ENCODE measurements at regions not wholly inside any gene's neighbourhood (a gene's known extent, or its start where the extent isn't known, plus 50 kb on each side); places are given as distances from the start of the nearest gene placed in this dataset.

- H3K27ac ChIP-seq = no peak overlapping the region
- intact Hi-C loops (cut with DNase I) = no loop called here
- ATAC-seq (no peak), DNase-seq (no peak)
- no peaks in the 10 kb centered on the region for H3K27me3 ChIP-seq
- no peaks in the 10 kb centered on the region for H3K36me3 ChIP-seq
- H3K4me1 ChIP-seq = no peaks in the 10 kb centered on the region
- TF ChIP-seq, protein P1, sequence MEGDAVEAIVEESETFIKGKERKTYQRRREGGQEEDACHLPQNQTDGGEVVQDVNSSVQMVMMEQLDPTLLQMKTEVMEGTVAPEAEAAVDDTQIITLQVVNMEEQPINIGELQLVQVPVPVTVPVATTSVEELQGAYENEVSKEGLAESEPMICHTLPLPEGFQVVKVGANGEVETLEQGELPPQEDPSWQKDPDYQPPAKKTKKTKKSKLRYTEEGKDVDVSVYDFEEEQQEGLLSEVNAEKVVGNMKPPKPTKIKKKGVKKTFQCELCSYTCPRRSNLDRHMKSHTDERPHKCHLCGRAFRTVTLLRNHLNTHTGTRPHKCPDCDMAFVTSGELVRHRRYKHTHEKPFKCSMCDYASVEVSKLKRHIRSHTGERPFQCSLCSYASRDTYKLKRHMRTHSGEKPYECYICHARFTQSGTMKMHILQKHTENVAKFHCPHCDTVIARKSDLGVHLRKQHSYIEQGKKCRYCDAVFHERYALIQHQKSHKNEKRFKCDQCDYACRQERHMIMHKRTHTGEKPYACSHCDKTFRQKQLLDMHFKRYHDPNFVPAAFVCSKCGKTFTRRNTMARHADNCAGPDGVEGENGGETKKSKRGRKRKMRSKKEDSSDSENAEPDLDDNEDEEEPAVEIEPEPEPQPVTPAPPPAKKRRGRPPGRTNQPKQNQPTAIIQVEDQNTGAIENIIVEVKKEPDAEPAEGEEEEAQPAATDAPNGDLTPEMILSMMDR (IDR thresholded peaks at IDR 0.05) = no peak
- H3K9me3 ChIP-seq = no peaks in the 10 kb centered on the region
- H3K4me3 ChIP-seq = no peak overlapping the region
Observed at GRCh38 chr18:45456090-45457021, 158.9 kb upstream of the SLC14A2 start.

GRCh38 chr18:45458033-45458432 is 157.2 kb upstream of the SLC14A2 start:
- Histone ChIP-seq H3K27me3 (no peaks in the 10 kb centered on the region), H3K36me3 (no peaks in the 10 kb centered on the region), H3K27ac (no peak overlapping the region), H3K4me1 (no peaks in the 10 kb centered on the region), H3K9me3 (no peaks in the 10 kb centered on the region), H3K4me3 (no peak overlapping the region)
- TF ChIP-seq, protein P1 (IDR thresholded peaks at IDR 0.05) = no peak
- intact Hi-C loops (cut with DNase I) = no loop called here
- ATAC-seq (no peak), DNase-seq (no peak)

DNA sequence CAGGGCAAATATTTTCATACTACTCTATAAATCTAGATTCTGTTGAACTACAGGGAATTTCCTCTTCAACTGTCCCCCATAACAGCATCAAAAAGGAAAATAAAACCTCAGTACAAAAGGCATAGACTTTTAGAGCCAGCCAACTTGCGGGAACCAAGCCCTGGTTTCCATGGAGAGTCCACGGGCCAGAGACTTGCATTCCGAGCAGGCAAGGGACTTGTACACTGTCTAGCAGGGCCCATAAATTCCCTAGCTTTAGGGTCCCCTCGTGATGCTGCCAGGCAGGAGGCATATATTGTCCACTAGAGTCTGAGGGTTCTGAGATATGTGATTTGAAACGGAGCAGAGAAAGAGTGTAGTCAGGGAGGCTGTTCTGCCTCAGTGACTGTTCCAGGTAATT is 153.1 kb upstream of the SLC14A2 start:
- Histone ChIP-seq H3K27ac (no peak overlapping the region), H3K9me3 (no peaks in the 10 kb centered on the region), H3K4me3 (no peak overlapping the region), H3K27me3 (no peaks in the 10 kb centered on the region), H3K36me3 (no peaks in the 10 kb centered on the region), H3K4me1 (no peaks in the 10 kb centered on the region)
- ATAC-seq = no peak
- TF ChIP-seq, protein P1 (IDR thresholded peaks at IDR 0.05) = no peak
- DNase-seq = no peak
- intact Hi-C loops (cut with DNase I) = no loop called here

DNA sequence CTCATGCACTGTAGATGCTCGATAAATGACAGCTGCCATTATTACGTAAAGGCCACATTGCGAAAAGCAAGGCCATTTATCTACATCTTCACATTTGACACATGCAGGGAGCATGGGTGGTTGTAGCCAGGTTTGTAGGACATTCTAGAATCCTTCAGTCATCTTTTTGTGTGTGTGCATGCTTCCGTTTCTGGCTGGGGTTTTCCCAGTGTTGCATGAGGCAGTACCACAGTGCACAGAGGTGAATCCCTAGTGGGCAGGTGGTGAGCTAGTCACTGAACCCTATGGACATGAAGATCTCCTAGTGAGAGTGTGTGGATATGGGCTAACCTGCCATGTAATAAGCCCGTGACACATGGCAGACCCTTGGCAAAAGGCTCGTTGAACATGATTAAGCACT is 151.8 kb upstream of the SLC14A2 start:
- no peak for DNase-seq
- H3K36me3 ChIP-seq = no peaks in the 10 kb centered on the region
- TF ChIP-seq, protein P1 (IDR thresholded peaks at IDR 0.05) = no peak
- intact Hi-C loops (cut with DNase I) = no loop called here
- ATAC-seq = no peak
- H3K4me1 ChIP-seq = no peaks in the 10 kb centered on the region
- H3K27me3 ChIP-seq = no peaks in the 10 kb centered on the region
- H3K27ac ChIP-seq = no peak overlapping the region
- H3K4me3 ChIP-seq = no peak overlapping the region
- no peaks in the 10 kb centered on the region for H3K9me3 ChIP-seq

GRCh38 chr18:45464619-45465018 is 150.7 kb upstream of the SLC14A2 start:
- Histone ChIP-seq H3K4me1 (no peaks in the 10 kb centered on the region), H3K4me3 (no peak overlapping the region), H3K27ac (no peak overlapping the region), H3K36me3 (no peaks in the 10 kb centered on the region), H3K9me3 (no peaks in the 10 kb centered on the region), H3K27me3 (no peaks in the 10 kb centered on the region)
- TF ChIP-seq, protein P1 (IDR thresholded peaks at IDR 0.05) = no peak
- ATAC-seq = no peak
- no peak for DNase-seq
- intact Hi-C loops (cut with DNase I) = no loop called here
